Left renal cortex interstitium (tissue), 4 donors: ENCODE measurements at regions not wholly inside any gene's neighbourhood (a gene's known extent, or its start where the extent isn't known, plus 50 kb on each side); places are given as distances from the start of the nearest gene placed in this dataset.
"Not testable (repeated sequence)": the region's sequence is repeated elsewhere in the genome, so short reads cannot be mapped to it uniquely, and the experiment has no call there.

ENCODE experiments used
- DNase-seq, 4 donors: peaks; one replicate each; pipeline ENCODE4 v3.0.0-alpha.2; 2013; ENCODE audit warnings: low read depth in 4 of 4, low spot score in 2 of 4, missing footprints in 1 of 4

GRCh38 chrX:1767026-1767425, 152.2 kb downstream of the ASMT start:
- no peak for DNase-seq

GRCh38 chrX:1778817-1779216, 164.0 kb downstream of the ASMT start:
- DNase-seq = no peak

- no peak for DNase-seq
These were observed 164.8 kb downstream of the ASMT start for GRCh38 chrX:1779626-1780025.

GRCh38 chrX:1781766-1782165, 166.9 kb downstream of the ASMT start:
- DNase-seq = no peak

- DNase-seq = no peak
These were observed 169.9 kb downstream of the ASMT start for GRCh38 chrX:1784773-1785172.

- no peak for DNase-seq
These were observed 173.5 kb downstream of the ASMT start for GRCh38 chrX:1788300-1788911.

GRCh38 chrX:1792636-1793035, 177.8 kb downstream of the ASMT start:
- no peak for DNase-seq

GRCh38 chrX:1794586-1794985, 179.7 kb downstream of the ASMT start:
- no peak for DNase-seq

GRCh38 chrX:1802912-1803311, 188.1 kb downstream of the ASMT start:
- no peak for DNase-seq

- no peak for DNase-seq
These were observed 188.9 kb downstream of the ASMT start for GRCh38 chrX:1803741-1804140.

GRCh38 chrX:1807301-1807731, 192.5 kb downstream of the ASMT start:
- DNase-seq = no peak

- no peak for DNase-seq
These were observed 194.7 kb downstream of the ASMT start for GRCh38 chrX:1809581-1809980.

GRCh38 chrX:1813809-1814208, 198.9 kb downstream of the ASMT start:
- DNase-seq = no peak

- no peak for DNase-seq
These were observed 200.8 kb downstream of the ASMT start for GRCh38 chrX:1815456-1816175.

- not testable (repeated sequence) for DNase-seq
These were observed 201.6 kb downstream of the ASMT start for GRCh38 chrX:1816387-1816982.

GRCh38 chrX:1821846-1822245, 207.0 kb downstream of the ASMT start:
- no peak for DNase-seq

GRCh38 chrX:1824855-1825254, 210.0 kb downstream of the ASMT start:
- DNase-seq = no peak

GRCh38 chrX:1833656-1834360, 218.9 kb downstream of the ASMT start:
- no peak for DNase-seq

GRCh38 chrX:1835056-1835455, 220.2 kb downstream of the ASMT start:
- DNase-seq = no peak

GRCh38 chrX:1836683-1837082, 221.8 kb downstream of the ASMT start:
- DNase-seq = no peak

GRCh38 chrX:1841746-1842145, 226.9 kb downstream of the ASMT start:
- DNase-seq = no peak
